ENCODE measurements at regions not wholly inside any gene's neighbourhood (a gene's known extent, or its start where the extent isn't known, plus 50 kb on each side); places are given as distances from the start of the nearest gene placed in this dataset.

DNA sequence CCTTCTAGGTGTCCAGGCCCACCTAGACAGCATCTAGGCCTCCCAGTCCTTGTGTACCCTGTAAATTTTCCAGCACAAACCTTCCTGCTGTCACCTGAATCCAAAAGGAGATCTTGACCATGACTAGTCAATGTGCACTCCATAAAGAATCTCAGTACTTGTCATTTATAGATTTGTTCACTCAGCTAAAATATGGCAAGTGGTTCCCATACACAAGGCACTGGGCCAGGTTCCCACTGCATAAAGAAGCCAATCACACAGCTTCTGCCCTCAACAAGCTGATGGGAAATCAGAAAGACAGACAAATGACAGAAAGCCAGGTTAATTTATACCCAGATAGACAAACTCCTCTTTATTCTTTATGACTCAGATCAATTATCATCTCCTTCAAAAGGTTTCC lies 526.8 kb downstream of the CD83 start:
- TF ChIP-seq GLIS3 (CRISPR knock-in tag; IDR thresholded peaks at IDR 0.05): no peak
- ATAC-seq: no peak

DNA sequence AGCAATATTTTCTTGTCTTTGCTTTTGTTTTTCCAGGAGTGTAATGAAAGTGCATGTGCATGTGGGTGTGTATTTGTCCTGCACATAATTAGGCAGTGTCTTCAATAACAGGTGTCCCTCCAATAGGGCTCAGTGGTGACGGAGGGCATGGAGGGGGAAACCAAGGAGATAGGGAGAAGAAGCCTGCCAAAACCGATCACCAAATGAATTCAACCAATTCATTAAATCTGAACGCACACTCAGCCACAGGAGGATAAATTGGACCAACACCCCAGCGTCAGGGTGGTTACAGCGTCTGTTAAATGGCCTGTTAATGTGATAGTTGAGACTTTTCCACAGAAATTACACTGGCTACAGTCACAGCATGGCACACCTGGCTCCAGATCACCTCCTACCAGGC lies 527.6 kb downstream of the CD83 start:
- no peak for ATAC-seq
- TF ChIP-seq ZC3H10 (CRISPR knock-in tag; IDR thresholded peaks at IDR 0.05) (no peak), BACH2 (CRISPR knock-in tag; IDR thresholded peaks at IDR 0.05; ENCODE audit: borderline replicate concordance) (no peak), TCF4 (CRISPR knock-in tag; IDR thresholded peaks at IDR 0.05; ENCODE audit: borderline replicate concordance) (no peak), OSR1 (CRISPR knock-in tag; IDR thresholded peaks at IDR 0.05) (no peak), ZNF565 (CRISPR knock-in tag; conservative IDR thresholded peaks at IDR 0.05; ENCODE audit: low read depth) (no peak), GLIS3 (CRISPR knock-in tag; IDR thresholded peaks at IDR 0.05) (no peak), ZFP30 (CRISPR knock-in tag; IDR thresholded peaks at IDR 0.05) (no peak), ZNF8 (CRISPR knock-in tag; IDR thresholded peaks at IDR 0.05) (no peak), ZFP3 (CRISPR knock-in tag; IDR thresholded peaks at IDR 0.05) (no peak), TOX (CRISPR knock-in tag; IDR thresholded peaks at IDR 0.05; ENCODE audit: borderline replicate concordance) (no peak), PPARA (CRISPR knock-in tag; IDR thresholded peaks at IDR 0.05; ENCODE audit: borderline replicate concordance) (no peak), ZNF70 (CRISPR knock-in tag; IDR thresholded peaks at IDR 0.05) (no peak), RARB (CRISPR knock-in tag; IDR thresholded peaks at IDR 0.05) (no peak), ARNTL (CRISPR knock-in tag; IDR thresholded peaks at IDR 0.05; ENCODE audit: borderline replicate concordance, low read depth) (no peak), CSDC2 (CRISPR knock-in tag; IDR thresholded peaks at IDR 0.05) (no peak)
- TF ChIP-seq, protein P1, sequence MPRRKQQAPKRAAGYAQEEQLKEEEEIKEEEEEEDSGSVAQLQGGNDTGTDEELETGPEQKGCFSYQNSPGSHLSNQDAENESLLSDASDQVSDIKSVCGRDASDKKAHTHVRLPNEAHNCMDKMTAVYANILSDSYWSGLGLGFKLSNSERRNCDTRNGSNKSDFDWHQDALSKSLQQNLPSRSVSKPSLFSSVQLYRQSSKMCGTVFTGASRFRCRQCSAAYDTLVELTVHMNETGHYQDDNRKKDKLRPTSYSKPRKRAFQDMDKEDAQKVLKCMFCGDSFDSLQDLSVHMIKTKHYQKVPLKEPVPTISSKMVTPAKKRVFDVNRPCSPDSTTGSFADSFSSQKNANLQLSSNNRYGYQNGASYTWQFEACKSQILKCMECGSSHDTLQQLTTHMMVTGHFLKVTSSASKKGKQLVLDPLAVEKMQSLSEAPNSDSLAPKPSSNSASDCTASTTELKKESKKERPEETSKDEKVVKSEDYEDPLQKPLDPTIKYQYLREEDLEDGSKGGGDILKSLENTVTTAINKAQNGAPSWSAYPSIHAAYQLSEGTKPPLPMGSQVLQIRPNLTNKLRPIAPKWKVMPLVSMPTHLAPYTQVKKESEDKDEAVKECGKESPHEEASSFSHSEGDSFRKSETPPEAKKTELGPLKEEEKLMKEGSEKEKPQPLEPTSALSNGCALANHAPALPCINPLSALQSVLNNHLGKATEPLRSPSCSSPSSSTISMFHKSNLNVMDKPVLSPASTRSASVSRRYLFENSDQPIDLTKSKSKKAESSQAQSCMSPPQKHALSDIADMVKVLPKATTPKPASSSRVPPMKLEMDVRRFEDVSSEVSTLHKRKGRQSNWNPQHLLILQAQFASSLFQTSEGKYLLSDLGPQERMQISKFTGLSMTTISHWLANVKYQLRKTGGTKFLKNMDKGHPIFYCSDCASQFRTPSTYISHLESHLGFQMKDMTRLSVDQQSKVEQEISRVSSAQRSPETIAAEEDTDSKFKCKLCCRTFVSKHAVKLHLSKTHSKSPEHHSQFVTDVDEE (CRISPR knock-in tag; IDR thresholded peaks at IDR 0.05): no peak
- TF ChIP-seq, protein P2, sequence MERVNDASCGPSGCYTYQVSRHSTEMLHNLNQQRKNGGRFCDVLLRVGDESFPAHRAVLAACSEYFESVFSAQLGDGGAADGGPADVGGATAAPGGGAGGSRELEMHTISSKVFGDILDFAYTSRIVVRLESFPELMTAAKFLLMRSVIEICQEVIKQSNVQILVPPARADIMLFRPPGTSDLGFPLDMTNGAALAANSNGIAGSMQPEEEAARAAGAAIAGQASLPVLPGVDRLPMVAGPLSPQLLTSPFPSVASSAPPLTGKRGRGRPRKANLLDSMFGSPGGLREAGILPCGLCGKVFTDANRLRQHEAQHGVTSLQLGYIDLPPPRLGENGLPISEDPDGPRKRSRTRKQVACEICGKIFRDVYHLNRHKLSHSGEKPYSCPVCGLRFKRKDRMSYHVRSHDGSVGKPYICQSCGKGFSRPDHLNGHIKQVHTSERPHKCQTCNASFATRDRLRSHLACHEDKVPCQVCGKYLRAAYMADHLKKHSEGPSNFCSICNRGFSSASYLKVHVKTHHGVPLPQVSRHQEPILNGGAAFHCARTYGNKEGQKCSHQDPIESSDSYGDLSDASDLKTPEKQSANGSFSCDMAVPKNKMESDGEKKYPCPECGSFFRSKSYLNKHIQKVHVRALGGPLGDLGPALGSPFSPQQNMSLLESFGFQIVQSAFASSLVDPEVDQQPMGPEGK (CRISPR knock-in tag; IDR thresholded peaks at IDR 0.05; ENCODE audit: borderline replicate concordance): no peak
- TF ChIP-seq, protein P3, sequence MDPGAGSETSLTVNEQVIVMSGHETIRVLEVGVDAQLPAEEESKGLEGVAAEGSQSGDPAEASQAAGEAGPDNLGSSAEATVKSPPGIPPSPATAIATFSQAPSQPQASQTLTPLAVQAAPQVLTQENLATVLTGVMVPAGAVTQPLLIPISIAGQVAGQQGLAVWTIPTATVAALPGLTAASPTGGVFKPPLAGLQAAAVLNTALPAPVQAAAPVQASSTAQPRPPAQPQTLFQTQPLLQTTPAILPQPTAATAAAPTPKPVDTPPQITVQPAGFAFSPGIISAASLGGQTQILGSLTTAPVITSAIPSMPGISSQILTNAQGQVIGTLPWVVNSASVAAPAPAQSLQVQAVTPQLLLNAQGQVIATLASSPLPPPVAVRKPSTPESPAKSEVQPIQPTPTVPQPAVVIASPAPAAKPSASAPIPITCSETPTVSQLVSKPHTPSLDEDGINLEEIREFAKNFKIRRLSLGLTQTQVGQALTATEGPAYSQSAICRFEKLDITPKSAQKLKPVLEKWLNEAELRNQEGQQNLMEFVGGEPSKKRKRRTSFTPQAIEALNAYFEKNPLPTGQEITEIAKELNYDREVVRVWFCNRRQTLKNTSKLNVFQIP (CRISPR knock-in tag; IDR thresholded peaks at IDR 0.05; ENCODE audit: borderline replicate concordance, low read depth): no peak
- TF ChIP-seq, protein P4, sequence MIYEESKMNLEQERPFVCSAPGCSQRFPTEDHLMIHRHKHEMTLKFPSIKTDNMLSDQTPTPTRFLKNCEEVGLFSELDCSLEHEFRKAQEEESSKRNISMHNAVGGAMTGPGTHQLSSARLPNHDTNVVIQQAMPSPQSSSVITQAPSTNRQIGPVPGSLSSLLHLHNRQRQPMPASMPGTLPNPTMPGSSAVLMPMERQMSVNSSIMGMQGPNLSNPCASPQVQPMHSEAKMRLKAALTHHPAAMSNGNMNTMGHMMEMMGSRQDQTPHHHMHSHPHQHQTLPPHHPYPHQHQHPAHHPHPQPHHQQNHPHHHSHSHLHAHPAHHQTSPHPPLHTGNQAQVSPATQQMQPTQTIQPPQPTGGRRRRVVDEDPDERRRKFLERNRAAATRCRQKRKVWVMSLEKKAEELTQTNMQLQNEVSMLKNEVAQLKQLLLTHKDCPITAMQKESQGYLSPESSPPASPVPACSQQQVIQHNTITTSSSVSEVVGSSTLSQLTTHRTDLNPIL (CRISPR knock-in tag; IDR thresholded peaks at IDR 0.05; ENCODE audit: low read depth): no peak

DNA sequence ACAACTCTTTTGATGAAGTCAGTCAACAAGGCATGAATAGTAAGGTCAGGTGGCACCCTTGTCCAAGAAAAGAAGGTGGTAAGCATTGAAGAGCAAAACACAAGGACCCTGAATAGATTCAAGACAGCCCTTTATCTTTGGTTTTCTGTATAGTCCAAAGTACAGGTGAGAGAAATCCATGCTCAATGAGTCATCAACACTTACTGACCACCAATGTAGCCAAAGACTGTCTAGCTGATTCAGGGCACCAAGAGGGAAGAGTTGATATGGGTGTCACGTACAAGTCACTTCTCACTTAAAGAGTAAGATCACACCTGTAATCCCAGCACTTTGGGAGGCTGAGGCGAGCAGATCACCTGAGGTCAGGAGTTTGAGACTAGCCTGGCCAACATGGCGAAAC lies 528.3 kb downstream of the CD83 start:
- no peak for TF ChIP-seq OSR1 (CRISPR knock-in tag; IDR thresholded peaks at IDR 0.05)
- TF ChIP-seq ZNF70 (CRISPR knock-in tag; IDR thresholded peaks at IDR 0.05): no peak
- no peak for TF ChIP-seq ZFP3 (CRISPR knock-in tag; IDR thresholded peaks at IDR 0.05)
- no peak for TF ChIP-seq GLIS3 (CRISPR knock-in tag; IDR thresholded peaks at IDR 0.05)
- no peak for TF ChIP-seq ZNF8 (CRISPR knock-in tag; IDR thresholded peaks at IDR 0.05)
- no peak for TF ChIP-seq CSDC2 (CRISPR knock-in tag; IDR thresholded peaks at IDR 0.05)
- no peak for TF ChIP-seq ZFP30 (CRISPR knock-in tag; IDR thresholded peaks at IDR 0.05)
- TF ChIP-seq, protein P2 (CRISPR knock-in tag; IDR thresholded peaks at IDR 0.05; ENCODE audit: borderline replicate concordance): no peak
- TF ChIP-seq, protein P1 (CRISPR knock-in tag; IDR thresholded peaks at IDR 0.05): no peak
- no peak for TF ChIP-seq ZC3H10 (CRISPR knock-in tag; IDR thresholded peaks at IDR 0.05)
- no peak for TF ChIP-seq PPARA (CRISPR knock-in tag; IDR thresholded peaks at IDR 0.05; ENCODE audit: borderline replicate concordance)
- TF ChIP-seq ARNTL (CRISPR knock-in tag; IDR thresholded peaks at IDR 0.05; ENCODE audit: borderline replicate concordance, low read depth): no peak
- no peak for TF ChIP-seq RARB (CRISPR knock-in tag; IDR thresholded peaks at IDR 0.05)
- ATAC-seq: no peak
